Panc1 (cell line): ENCODE measurements at regions not wholly inside any gene's neighbourhood (a gene's known extent, or its start where the extent isn't known, plus 50 kb on each side); places are given as distances from the start of the nearest gene placed in this dataset.

Experiments
- CTCF ChIP-seq: fragments of 450-650 bp; IDR thresholded peaks from 2 replicates; pipeline ENCODE4 v1.5.1; 2017; ENCODE audit warnings: mild to moderate bottlenecking
- SIN3A ChIP-seq: IDR thresholded peaks from 2 replicates; pipeline ENCODE4 v1.6.1; 2012; ENCODE audit warnings: low read depth, mild to moderate bottlenecking, low read length, moderate library complexity, borderline replicate concordance; ENCODE audit not compliant: insufficient read depth

GRCh38 chr16:6964679-6965078 is 368.0 kb upstream of the RBFOX1 start:
- TF ChIP-seq CTCF (no peak), SIN3A (no peak)
